WTC11 (cell line): ENCODE measurements at regions not wholly inside any gene's neighbourhood (a gene's known extent, or its start where the extent isn't known, plus 50 kb on each side); places are given as distances from the start of the nearest gene placed in this dataset.

ENCODE experiments used
- ATAC-seq: fragments of 200-7000 bp; cut with Tn5 transposase; 2 replicates; pipeline ENCODE4 v1.10.0; 2021; ENCODE audit warnings: mild to moderate bottlenecking, moderate library complexity
- CTCF ChIA-PET: fragments of 300-600 bp; sonication (Branson Sonifier 250); formaldehyde crosslinking; loops from one replicate; lab custom pipeline; 2021; ENCODE audit warnings: antibody characterized with exemption; lab: Charles Lee
- POLR2A ChIA-PET: fragments of 350-600 bp; sonication (Branson Sonifier 250); formaldehyde crosslinking; loops from one replicate; lab custom pipeline; 2021; ENCODE audit warnings: antibody characterized with exemption; lab: Charles Lee
- DNase-seq: peaks from one replicate; pipeline ENCODE4 v3.0.0; 2021; ENCODE audit warnings: low spot score
- H3K27ac Mint-ChIP-seq: 2 replicates; pipeline ENCODE4 v1.8.0; 2021; ENCODE audit warnings: mixed read lengths
- H3K27me3 Mint-ChIP-seq: 2 replicates; pipeline ENCODE4 v1.8.0; 2021; ENCODE audit warnings: low read depth, mild to moderate bottlenecking, moderate library complexity, mixed read lengths
- H3K36me3 Mint-ChIP-seq: 2 replicates; pipeline ENCODE4 v1.8.0; 2021; ENCODE audit warnings: mixed read lengths
- H3K4me1 Mint-ChIP-seq: 2 replicates; pipeline ENCODE4 v1.8.0; 2022; ENCODE audit warnings: mixed read lengths
- H3K4me3 Mint-ChIP-seq: 2 replicates; pipeline ENCODE4 v1.8.0; 2021; ENCODE audit warnings: mild to moderate bottlenecking, moderate library complexity, mixed read lengths
- H3K9me3 Mint-ChIP-seq: 2 replicates; pipeline ENCODE4 v1.8.0; 2021; ENCODE audit warnings: mixed read lengths
- AFF4 ChIP-seq: sonication (generic); formaldehyde crosslinking; IDR thresholded peaks from 2 replicates; pipeline ENCODE4 v1.8.1; 2023; ENCODE audit warnings: mild to moderate bottlenecking, missing genetic modification reagents, borderline replicate concordance
- ATF6 ChIP-seq: sonication (generic); formaldehyde crosslinking; IDR thresholded peaks from 2 replicates; pipeline ENCODE4 v1.8.1; 2023; ENCODE audit warnings: mild to moderate bottlenecking, missing genetic modification reagents
- CREM ChIP-seq: sonication (generic); formaldehyde crosslinking; IDR thresholded peaks from 2 replicates; pipeline ENCODE4 v1.8.1; 2022; ENCODE audit warnings: mild to moderate bottlenecking, missing genetic modification reagents, moderate library complexity
- E2F5 ChIP-seq: sonication (generic); formaldehyde crosslinking; IDR thresholded peaks from 2 replicates; pipeline ENCODE4 v1.8.1; 2022; ENCODE audit warnings: mild to moderate bottlenecking, moderate library complexity, missing genetic modification reagents
- ESRRA ChIP-seq: sonication (generic); formaldehyde crosslinking; IDR thresholded peaks from 2 replicates; pipeline ENCODE4 v1.8.1; 2022; ENCODE audit warnings: mild to moderate bottlenecking, missing genetic modification reagents, borderline replicate concordance
- ETV6 ChIP-seq: sonication (generic); formaldehyde crosslinking; IDR thresholded peaks from 2 replicates; pipeline ENCODE4 v1.8.1; 2022; ENCODE audit warnings: mild to moderate bottlenecking, missing genetic modification reagents
- HMGA2 ChIP-seq: fragments of 250-450 bp; sonication (Bioruptor Pico); IDR thresholded peaks from 2 replicates; pipeline ENCODE4 v1.4.0; 2021; ENCODE audit warnings: mild to moderate bottlenecking, moderate library complexity
- JUN ChIP-seq: sonication (generic); formaldehyde crosslinking; IDR thresholded peaks from 2 replicates; pipeline ENCODE4 v1.8.0; 2023; ENCODE audit warnings: mild to moderate bottlenecking, missing genetic modification reagents
- MYBL2 ChIP-seq: sonication (generic); formaldehyde crosslinking; IDR thresholded peaks from 2 replicates; pipeline ENCODE4 v1.8.1; 2023; ENCODE audit warnings: mild to moderate bottlenecking, moderate library complexity, missing genetic modification reagents
- NFE2L1 ChIP-seq: sonication (generic); formaldehyde crosslinking; IDR thresholded peaks from 2 replicates; pipeline ENCODE4 v1.8.1; 2023; ENCODE audit warnings: missing genetic modification reagents
- ZBTB43 ChIP-seq: sonication (generic); formaldehyde crosslinking; IDR thresholded peaks from 2 replicates; pipeline ENCODE4 v1.8.1; 2023; ENCODE audit warnings: mild to moderate bottlenecking, missing genetic modification reagents
- ZNF281 ChIP-seq: sonication (generic); formaldehyde crosslinking; IDR thresholded peaks from 2 replicates; pipeline ENCODE4 v1.8.0; 2023; ENCODE audit warnings: mild to moderate bottlenecking, missing genetic modification reagents
- ZNF317 ChIP-seq: sonication (generic); formaldehyde crosslinking; IDR thresholded peaks from 2 replicates; pipeline ENCODE4 v1.8.1; 2023; ENCODE audit warnings: low read depth, mild to moderate bottlenecking, moderate library complexity, missing genetic modification reagents, borderline replicate concordance
- ZNF396 ChIP-seq: fragments of 250-450 bp; sonication (Bioruptor Pico); IDR thresholded peaks from 2 replicates; pipeline ENCODE4 v1.8.0; 2021; ENCODE audit warnings: mild to moderate bottlenecking, moderate library complexity, borderline replicate concordance
- ZNF416 ChIP-seq: fragments of 250-450 bp; sonication (Bioruptor Pico); IDR thresholded peaks from 2 replicates; pipeline ENCODE4 v1.9.0; 2021; ENCODE audit warnings: mild to moderate bottlenecking, inconsistent platforms
- TF ChIP-seq, protein P1 (sequence below): fragments of 200-600 bp; IDR thresholded peaks from 2 replicates; pipeline ENCODE4 v1.8.0; 2022; ENCODE audit warnings: antibody characterized with exemption
- TF ChIP-seq, protein P2 (sequence below): sonication (generic); formaldehyde crosslinking; IDR thresholded peaks from 2 replicates; pipeline ENCODE4 v1.8.0; 2022; ENCODE audit warnings: missing genetic modification reagents
- TF ChIP-seq, protein P3 (sequence below): sonication (generic); formaldehyde crosslinking; conservative IDR thresholded peaks from 2 replicates; pipeline ENCODE4 v1.8.1; 2022; ENCODE audit warnings: mild to moderate bottlenecking, missing genetic modification reagents

GRCh38 chr10:130357951-130358350 lies 221.8 kb downstream of the GLRX3 start:
- CTCF ChIA-PET, result no interaction called here
- H3K27ac Mint-ChIP-seq, result no peak overlapping the region
- TF ChIP-seq, protein P1, sequence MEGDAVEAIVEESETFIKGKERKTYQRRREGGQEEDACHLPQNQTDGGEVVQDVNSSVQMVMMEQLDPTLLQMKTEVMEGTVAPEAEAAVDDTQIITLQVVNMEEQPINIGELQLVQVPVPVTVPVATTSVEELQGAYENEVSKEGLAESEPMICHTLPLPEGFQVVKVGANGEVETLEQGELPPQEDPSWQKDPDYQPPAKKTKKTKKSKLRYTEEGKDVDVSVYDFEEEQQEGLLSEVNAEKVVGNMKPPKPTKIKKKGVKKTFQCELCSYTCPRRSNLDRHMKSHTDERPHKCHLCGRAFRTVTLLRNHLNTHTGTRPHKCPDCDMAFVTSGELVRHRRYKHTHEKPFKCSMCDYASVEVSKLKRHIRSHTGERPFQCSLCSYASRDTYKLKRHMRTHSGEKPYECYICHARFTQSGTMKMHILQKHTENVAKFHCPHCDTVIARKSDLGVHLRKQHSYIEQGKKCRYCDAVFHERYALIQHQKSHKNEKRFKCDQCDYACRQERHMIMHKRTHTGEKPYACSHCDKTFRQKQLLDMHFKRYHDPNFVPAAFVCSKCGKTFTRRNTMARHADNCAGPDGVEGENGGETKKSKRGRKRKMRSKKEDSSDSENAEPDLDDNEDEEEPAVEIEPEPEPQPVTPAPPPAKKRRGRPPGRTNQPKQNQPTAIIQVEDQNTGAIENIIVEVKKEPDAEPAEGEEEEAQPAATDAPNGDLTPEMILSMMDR, result no peak
- TF ChIP-seq ZNF317 (CRISPR knock-in tag) (no peak), ESRRA (CRISPR knock-in tag) (no peak), ZBTB43 (no peak), HMGA2 (CRISPR knock-in tag) (no peak), ATF6 (CRISPR knock-in tag) (no peak), E2F5 (CRISPR knock-in tag) (no peak), ZNF281 (no peak)
- H3K27me3 Mint-ChIP-seq, result peaks cover 17% of the 10 kb centered on the region
- H3K4me1 Mint-ChIP-seq, result no peaks in the 10 kb centered on the region
- POLR2A ChIA-PET, result interaction anchor here (0.7 kb wide), 1 partner anchor 1317 kb away, joined by 4 read pairs; no protein-coding TSS in a partner anchor
- H3K36me3 Mint-ChIP-seq, result peaks cover 75% of the 10 kb centered on the region
- H3K4me3 Mint-ChIP-seq, result no peak overlapping the region
- peaks cover 78% of the 10 kb centered on the region for H3K9me3 Mint-ChIP-seq
- ATAC-seq, result no peak
- no peak for DNase-seq

DNA sequence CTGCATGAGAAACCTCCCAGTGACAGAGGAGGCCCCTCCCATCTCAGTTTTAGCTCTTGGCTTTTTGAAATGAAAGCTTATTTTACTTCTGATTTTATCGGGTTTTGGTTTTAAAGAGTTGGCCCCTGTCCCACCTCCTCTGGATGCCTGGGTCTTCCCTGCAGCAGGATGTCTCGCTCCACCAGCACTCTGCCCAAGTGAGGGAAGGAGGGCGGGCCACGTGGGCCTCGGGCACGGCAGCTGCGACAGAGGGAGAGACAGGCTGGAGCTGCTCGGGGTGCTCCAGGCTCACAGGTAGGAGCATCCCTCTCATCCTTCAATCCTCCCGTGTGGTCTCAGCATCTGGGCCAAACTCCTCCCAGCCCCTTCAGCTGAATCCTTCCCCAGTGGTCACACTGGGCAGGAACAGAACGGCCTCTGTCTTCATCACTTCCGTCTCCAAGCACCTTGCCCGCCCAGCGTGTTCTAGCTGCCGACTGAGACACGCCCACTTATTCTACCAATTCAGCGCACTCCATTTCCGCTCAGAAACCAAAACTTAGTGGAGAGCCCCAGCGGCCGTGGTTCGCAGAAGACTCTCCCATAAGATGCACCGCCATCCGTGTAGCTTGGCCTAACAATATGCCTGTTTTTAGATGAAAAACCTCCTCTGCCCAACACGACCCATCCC lies 222.9 kb downstream of the GLRX3 start:
- H3K27me3 Mint-ChIP-seq, result peaks cover 17% of the 10 kb centered on the region
- ChIA-PET CTCF (no interaction called here), POLR2A (no interaction called here)
- H3K4me3 Mint-ChIP-seq, result no peak overlapping the region
- no peak overlapping the region for H3K27ac Mint-ChIP-seq
- H3K9me3 Mint-ChIP-seq, result peaks cover 82% of the 10 kb centered on the region
- DNase-seq (no peak), ATAC-seq (no peak)
- peaks cover 79% of the 10 kb centered on the region for H3K36me3 Mint-ChIP-seq
- no peaks in the 10 kb centered on the region for H3K4me1 Mint-ChIP-seq
- TF ChIP-seq MYBL2 (no peak), NFE2L1 (CRISPR knock-in tag) (no peak), AFF4 (no peak), ZNF416 (CRISPR knock-in tag) (no peak), ETV6 (CRISPR knock-in tag) (no peak), CREM (CRISPR knock-in tag) (no peak), ZNF396 (CRISPR knock-in tag) (no peak), JUN (no peak)
- TF ChIP-seq, protein P2, sequence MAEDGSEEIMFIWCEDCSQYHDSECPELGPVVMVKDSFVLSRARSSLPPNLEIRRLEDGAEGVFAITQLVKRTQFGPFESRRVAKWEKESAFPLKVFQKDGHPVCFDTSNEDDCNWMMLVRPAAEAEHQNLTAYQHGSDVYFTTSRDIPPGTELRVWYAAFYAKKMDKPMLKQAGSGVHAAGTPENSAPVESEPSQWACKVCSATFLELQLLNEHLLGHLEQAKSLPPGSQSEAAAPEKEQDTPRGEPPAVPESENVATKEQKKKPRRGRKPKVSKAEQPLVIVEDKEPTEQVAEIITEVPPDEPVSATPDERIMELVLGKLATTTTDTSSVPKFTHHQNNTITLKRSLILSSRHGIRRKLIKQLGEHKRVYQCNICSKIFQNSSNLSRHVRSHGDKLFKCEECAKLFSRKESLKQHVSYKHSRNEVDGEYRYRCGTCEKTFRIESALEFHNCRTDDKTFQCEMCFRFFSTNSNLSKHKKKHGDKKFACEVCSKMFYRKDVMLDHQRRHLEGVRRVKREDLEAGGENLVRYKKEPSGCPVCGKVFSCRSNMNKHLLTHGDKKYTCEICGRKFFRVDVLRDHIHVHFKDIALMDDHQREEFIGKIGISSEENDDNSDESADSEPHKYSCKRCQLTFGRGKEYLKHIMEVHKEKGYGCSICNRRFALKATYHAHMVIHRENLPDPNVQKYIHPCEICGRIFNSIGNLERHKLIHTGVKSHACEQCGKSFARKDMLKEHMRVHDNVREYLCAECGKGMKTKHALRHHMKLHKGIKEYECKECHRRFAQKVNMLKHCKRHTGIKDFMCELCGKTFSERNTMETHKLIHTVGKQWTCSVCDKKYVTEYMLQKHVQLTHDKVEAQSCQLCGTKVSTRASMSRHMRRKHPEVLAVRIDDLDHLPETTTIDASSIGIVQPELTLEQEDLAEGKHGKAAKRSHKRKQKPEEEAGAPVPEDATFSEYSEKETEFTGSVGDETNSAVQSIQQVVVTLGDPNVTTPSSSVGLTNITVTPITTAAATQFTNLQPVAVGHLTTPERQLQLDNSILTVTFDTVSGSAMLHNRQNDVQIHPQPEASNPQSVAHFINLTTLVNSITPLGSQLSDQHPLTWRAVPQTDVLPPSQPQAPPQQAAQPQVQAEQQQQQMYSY (CRISPR knock-in tag), result no peak
- TF ChIP-seq, protein P3, sequence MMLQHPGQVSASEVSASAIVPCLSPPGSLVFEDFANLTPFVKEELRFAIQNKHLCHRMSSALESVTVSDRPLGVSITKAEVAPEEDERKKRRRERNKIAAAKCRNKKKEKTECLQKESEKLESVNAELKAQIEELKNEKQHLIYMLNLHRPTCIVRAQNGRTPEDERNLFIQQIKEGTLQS, result no peak
